HG03039 (cell line): ENCODE measurements at regions not wholly inside any gene's neighbourhood (a gene's known extent, or its start where the extent isn't known, plus 50 kb on each side); places are given as distances from the start of the nearest gene placed in this dataset.

Experiments used
- ATAC-seq: cut with Tn5 transposase; IDR thresholded peaks from one replicate; pipeline ENCODE4 v1.9.1; 2021; ENCODE audit warnings: mild to moderate bottlenecking, moderate library complexity; ENCODE audit not compliant: unreplicated experiment

- no peak for ATAC-seq
Observed at GRCh38 chr9:104009826-104010225, 84.3 kb upstream of the SMC2 start.

GRCh38 chr9:104022083-104022482, 72.0 kb upstream of the SMC2 start:
- ATAC-seq = no peak

GRCh38 chr9:104025104-104025503, 69.0 kb upstream of the SMC2 start:
- ATAC-seq = no peak

DNA sequence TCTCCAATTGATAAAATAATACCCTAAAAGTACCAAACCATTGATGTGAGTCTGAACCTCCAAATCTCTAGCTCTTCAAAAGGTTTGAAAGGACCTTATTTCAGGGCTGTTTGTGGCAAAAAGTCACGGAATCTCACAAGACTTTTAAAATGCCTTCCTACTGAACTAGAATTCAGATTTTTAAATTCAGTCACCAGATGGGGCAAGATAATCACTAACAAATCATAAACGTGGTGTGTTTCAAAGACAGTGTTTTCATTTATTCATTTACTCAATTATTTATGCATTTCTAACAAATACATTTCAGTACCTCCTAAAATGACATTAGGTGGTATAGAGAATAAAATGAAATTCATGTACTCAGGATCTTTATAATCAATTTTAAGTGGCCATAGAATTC, 68.2 kb upstream of the SMC2 start:
- no peak for ATAC-seq

- no peak for ATAC-seq
Observed at GRCh38 chr9:104027295-104027694, 66.8 kb upstream of the SMC2 start.

GRCh38 chr9:104028827-104029226, 65.3 kb upstream of the SMC2 start:
- peak; percentile 76 for ATAC-seq
